Stomach (tissue), 4 donors: ENCODE measurements at regions not wholly inside any gene's neighbourhood (a gene's known extent, or its start where the extent isn't known, plus 50 kb on each side); places are given as distances from the start of the nearest gene placed in this dataset.

Experiments
- CTCF ChIP-seq, 7 experiments: fragments of 450-650 bp in 4 of 7; fragments of 200-600 bp in 3 of 7; sonication (generic) in 3 of 7; IDR thresholded peaks; one replicate each; pipeline ENCODE4 v1.5.1; 2016 to 2019; ENCODE audit warnings: antibody characterized with exemption in 7 of 7, control low read depth in 2 of 7, mild to moderate bottlenecking in 1 of 7
- EP300 ChIP-seq: sonication (generic); formaldehyde crosslinking; IDR thresholded peaks from one replicate; pipeline ENCODE4 v1.6.1; 2017; ENCODE audit warnings: antibody characterized with exemption
- POLR2A ChIP-seq, 4 donors: fragments of 450-650 bp; IDR thresholded peaks; one replicate each; pipeline ENCODE4 v1.6.1; 2016; ENCODE audit warnings: antibody characterized with exemption in 4 of 4, control low read depth in 2 of 4, mild to moderate bottlenecking in 1 of 4, moderate library complexity in 1 of 4

- TF ChIP-seq POLR2A (IDR thresholded peaks at IDR 0.05): no peak
- TF ChIP-seq EP300: no peak
- TF ChIP-seq CTCF (IDR thresholded peaks at IDR 0.05): no peak
Observed at GRCh38 chr12:86331012-86331411, 74.8 kb upstream of the MGAT4C start.
